HG03135 (cell line): ENCODE measurements at regions not wholly inside any gene's neighbourhood (a gene's known extent, or its start where the extent isn't known, plus 50 kb on each side); places are given as distances from the start of the nearest gene placed in this dataset.
"Not testable (repeated sequence)": the region's sequence is repeated elsewhere in the genome, so short reads cannot be mapped to it uniquely, and the experiment has no call there.

ENCODE experiments used
- ATAC-seq: cut with Tn5 transposase; IDR thresholded peaks from one replicate; pipeline ENCODE4 v1.9.1; 2021; ENCODE audit warnings: mild to moderate bottlenecking, moderate library complexity; ENCODE audit not compliant: unreplicated experiment

DNA sequence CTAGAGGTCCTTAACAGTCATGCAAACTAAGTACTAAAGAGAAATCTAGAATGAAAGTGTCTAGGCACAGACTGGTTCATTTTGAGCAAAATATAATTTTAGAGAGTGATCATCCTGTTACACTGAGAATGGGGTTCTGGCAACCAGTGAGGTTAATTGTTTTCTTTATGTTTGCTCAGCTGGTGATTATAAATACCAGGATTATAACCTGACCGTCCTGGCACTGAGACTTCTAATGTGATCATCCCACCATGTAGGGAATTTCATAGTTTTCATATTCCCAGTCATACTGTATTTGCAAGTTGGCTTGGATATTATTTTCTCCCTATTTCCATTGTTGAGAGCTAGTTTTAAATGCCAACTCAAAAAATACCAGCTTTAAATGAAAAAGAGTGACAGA is 852.5 kb upstream of the LRATD1 start:
- ATAC-seq: no peak

- no peak for ATAC-seq
Measured at GRCh38 chr2:13791019-13791547, 841.4 kb upstream of the LRATD1 start.

GRCh38 chr2:13806539-13806938 is 826.0 kb upstream of the LRATD1 start:
- no peak for ATAC-seq

DNA sequence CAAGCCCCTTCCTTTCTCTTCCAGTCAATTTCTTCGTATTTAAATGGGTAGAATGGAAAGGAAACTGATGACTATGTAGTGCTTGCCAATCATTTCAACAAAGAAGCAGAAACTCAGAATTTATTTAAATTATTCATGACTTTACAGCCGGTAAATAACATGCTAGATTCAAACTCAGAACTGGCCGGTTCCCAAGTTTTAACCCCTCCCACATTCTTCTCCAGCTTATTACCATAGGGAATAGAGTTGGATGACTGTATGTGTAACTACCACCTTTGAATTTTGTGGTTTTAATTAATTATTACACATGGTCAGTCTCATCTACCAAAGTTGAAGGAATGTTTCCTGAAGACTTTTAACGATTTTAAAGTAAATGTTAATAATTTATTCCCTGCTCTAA is 819.3 kb upstream of the LRATD1 start:
- ATAC-seq: no peak

- no peak for ATAC-seq
Measured at GRCh38 chr2:13818002-13818401, 814.5 kb upstream of the LRATD1 start.

DNA sequence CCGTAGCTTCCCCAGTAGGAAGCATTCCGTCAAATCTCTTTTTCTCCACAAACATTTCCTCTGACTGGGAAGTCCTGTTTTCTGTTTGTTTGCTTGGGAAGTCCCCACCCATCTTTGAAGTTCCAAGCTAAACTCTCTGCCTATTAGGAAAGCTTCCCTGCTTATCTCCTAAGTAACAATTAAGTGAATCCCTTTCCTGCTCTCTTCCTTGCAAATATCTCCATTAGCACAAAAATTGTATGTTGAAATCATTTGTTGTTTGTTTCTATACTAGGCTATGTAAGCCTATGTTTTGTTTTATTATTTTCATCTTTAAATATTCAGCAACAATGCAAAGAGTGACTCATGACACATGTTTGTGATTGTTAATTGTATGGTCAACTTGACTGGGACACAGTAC is 812.6 kb upstream of the LRATD1 start:
- ATAC-seq: no peak

GRCh38 chr2:13821255-13821880 is 811.1 kb upstream of the LRATD1 start:
- ATAC-seq: no peak

DNA sequence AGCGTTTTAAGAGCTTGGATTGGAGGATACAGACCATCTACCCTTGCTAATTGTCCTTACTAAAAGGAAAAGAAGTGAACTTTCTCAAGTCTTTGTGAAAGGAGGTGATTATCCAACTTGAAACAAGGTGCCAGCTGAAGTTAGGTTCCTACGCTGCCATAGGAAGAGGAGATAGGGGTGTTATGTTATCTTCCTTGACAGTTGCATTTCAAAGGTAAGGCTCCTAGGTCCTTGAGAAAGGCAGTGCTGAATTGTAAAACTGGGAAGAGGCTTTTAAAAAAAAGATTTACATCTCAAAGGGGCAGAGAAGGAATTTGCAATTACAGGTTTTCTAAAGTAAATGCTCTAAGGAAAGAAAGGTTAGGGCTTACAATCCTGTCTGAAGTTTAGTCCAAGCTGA is 810.2 kb upstream of the LRATD1 start:
- no peak for ATAC-seq

DNA sequence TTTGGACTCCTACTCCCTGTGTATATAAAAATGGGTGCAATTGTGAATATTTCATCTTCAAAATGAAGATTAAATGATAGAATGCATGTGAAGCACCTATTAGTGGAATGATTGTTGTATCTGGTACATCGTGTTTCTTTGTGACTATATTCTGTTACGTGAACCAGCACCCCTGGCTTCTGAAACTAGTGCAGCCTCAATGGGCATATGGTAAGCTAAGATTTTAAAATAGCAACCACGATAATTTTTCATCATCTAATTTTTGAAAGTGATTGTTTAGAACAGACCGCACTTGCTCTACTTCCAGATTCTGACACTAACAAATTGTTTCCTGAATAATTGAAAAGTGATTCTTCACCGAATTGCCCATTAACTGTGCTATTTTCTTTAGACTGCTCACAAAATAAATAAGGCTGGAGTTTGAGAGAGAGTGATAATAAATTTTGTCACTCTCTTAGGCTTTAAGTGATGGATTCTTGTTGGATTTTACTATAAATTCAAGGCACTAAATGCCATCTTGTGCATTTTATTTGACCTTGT is 806.1 kb upstream of the LRATD1 start:
- ATAC-seq: no peak

GRCh38 chr2:13858626-13859025 is 773.9 kb upstream of the LRATD1 start:
- ATAC-seq: no peak

DNA sequence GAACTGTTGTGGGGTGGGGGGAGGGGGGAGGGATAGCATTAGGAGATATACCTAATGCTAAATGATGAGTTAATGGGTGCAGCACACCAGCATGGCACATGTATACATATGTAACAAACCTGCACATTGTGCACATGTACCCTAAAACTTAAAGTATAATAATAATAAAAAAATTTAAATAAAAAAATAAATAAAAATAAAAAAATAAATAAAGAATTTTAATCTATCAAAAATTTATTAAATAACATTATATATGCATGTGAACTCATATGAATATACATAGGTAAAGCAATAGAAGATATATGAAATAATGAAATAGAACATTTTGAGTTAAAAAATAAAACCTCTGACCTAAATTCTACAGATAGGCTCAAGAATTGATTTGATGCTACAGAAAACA is 764.2 kb upstream of the LRATD1 start:
- ATAC-seq: not testable (repeated sequence)

DNA sequence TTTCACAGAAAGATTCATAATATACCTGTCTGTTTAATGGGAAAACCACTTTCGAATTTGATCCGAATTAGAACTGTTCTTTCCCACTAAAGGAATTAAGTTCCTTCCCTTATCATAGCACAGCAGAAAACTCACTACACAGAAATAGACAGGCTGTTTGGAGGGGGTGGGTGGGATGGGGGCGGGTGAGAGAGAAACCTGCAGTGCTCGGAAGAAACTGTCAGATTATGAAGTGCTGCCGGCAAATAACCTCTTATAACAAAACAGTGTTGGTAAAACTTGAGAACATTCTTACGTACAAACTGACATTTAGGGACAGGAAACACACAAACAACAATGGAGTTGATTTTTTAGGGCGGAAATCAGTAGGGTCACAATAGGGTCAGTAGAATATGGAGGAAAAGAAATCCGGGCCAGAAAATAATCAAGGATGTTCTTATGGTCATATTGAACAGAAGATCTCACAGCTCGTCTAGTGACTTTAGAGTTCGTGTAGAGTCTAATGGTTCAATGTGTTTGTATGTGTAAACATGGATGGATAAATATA is 756.0 kb upstream of the LRATD1 start:
- no peak for ATAC-seq

DNA sequence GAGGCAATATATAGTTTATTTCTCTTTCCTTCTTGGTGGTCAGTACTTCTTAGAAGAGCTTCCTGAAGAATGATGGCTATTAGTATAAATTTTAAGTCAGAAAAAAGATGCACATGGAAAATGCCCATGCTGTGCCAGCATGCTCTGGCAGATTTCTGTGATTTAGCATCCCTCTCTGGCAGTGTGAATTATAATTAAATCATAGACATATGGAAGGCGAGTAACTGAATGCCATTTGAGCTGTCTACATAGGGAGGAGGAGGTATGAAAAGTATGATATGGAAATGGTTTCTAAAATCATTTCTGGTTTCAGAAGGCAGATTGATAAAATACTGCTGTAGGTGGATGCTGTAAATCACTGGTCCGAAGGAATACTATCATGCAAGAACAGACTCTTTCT is 754.9 kb upstream of the LRATD1 start:
- ATAC-seq: no peak

- ATAC-seq: no peak
Measured at GRCh38 chr2:13884291-13884976, 748.1 kb upstream of the LRATD1 start.

- no peak for ATAC-seq
Measured at GRCh38 chr2:13901526-13901925, 731.0 kb upstream of the LRATD1 start.

DNA sequence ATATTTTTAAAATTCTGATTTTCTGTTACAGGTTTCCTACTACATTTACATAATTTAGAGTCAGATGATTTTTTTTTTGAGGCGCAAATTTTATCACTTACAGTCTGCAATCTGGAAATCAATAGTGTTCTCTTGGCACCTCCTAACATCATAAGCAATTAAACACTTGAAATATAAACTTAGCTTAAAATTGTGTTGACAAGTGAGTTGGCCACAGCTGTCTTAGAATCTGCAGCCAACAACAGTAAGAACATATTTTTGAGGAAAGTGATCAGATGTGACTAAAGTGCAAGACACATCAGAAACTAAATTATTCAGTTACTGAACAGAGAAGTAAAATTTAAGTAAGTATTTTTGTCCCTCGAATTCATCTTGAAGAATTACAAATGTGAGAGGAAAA is 726.7 kb upstream of the LRATD1 start:
- ATAC-seq: no peak

GRCh38 chr2:13916066-13916465 is 716.5 kb upstream of the LRATD1 start:
- ATAC-seq: no peak

GRCh38 chr2:13917958-13918357 is 714.6 kb upstream of the LRATD1 start:
- ATAC-seq: no peak

- no peak for ATAC-seq
Measured at GRCh38 chr2:13919981-13920382, 712.5 kb upstream of the LRATD1 start.

DNA sequence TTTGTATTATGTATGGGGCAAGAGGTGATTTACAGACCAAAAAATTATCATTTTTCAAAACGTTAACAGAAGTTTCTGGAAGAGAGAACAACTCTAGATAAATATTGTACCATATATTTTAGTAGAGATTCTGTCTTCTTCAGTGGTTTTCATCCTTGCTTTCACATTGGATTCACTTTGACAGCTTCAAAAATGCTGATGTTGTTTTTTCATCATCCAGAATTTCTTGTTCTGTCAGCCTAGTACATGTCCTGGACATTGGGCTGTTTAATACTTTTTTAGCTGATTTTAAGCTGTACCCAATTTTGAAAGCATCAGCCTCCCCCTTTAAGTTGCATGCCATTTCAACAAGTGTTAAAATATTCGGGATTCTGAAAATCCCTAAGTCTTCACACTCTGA is 711.3 kb upstream of the LRATD1 start:
- no peak for ATAC-seq

DNA sequence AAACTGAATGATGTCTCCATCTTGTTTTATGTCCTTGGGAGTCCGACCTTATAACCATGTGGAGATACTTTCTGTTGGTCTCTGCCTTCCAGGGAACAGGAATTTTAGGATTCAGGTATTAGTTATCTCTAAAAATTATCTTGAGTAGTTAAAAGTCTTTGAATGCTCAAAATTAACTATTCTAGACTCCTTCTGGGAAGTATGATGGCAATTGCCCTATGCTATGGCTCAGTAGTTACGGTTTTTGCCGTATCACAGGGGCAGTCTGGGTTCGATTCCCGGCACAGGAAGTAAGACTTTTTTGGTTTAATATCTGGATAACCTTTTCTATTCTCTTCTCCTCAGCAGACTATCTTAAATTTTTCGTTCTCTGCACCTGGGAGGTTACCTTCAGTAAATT is 708.7 kb upstream of the LRATD1 start:
- ATAC-seq: no peak

GRCh38 chr2:13942111-13942510 is 690.4 kb upstream of the LRATD1 start:
- ATAC-seq: no peak
